ENCODE measurements at regions not wholly inside any gene's neighbourhood (a gene's known extent, or its start where the extent isn't known, plus 50 kb on each side); places are given as distances from the start of the nearest gene placed in this dataset.

- H3K9me3 ChIP-seq (ENCODE audit: control insufficient read depth, insufficient read depth, low read depth, low read length) = no peaks in the 10 kb centered on the region
- H3K4me3 ChIP-seq (replicated peaks in 1 of 4; ENCODE audit: control extremely low read depth in 1 of 4, insufficient read depth in 1 of 4, low read depth in 3 of 4, low read length in 4 of 4) = no peak overlapping the region
- no peaks in the 10 kb centered on the region for H3K4me1 ChIP-seq (ENCODE audit: control insufficient read depth, extremely low read depth, insufficient read depth, low read length)
- H3K79me2 ChIP-seq (ENCODE audit: control insufficient read depth, insufficient read depth, low read length) = no peaks in the 10 kb centered on the region
- H3K36me3 ChIP-seq (ENCODE audit: control insufficient read depth, insufficient read depth, low read length) = no peaks in the 10 kb centered on the region
- no peaks in the 10 kb centered on the region for H4K20me1 ChIP-seq (ENCODE audit: control insufficient read depth, extremely low read depth, insufficient read depth, low read length)
- peak in 1 of 2 donors; percentile 3 for DNase-seq (ENCODE audit: low read depth in 2 of 2)
- no peak overlapping the region for H3K9ac ChIP-seq (ENCODE audit: insufficient read depth, low read length)
- TF ChIP-seq EZH2 (IDR thresholded peaks at IDR 0.05; ENCODE audit: low read length, missing control alignments) (no peak), CTCF (conservative IDR thresholded peaks at IDR 0.05 in 1 of 2, IDR thresholded peaks at IDR 0.05 in 1 of 2; ENCODE audit: low read depth in 1 of 2, low read length in 2 of 2) (no peak)
- no peak overlapping the region for H3K4me2 ChIP-seq (ENCODE audit: extremely low read depth, insufficient read depth, low read length)
- no peaks in the 10 kb centered on the region for H3K27me3 ChIP-seq (ENCODE audit: control insufficient read depth, insufficient read depth, low read length)
- no peak overlapping the region for H2AFZ ChIP-seq (ENCODE audit: low read length)
- no peak overlapping the region for H3K27ac ChIP-seq (ENCODE audit: insufficient read depth, low read length)
Observed at GRCh38 chr4:23483320-23483960, 406.4 kb downstream of the PPARGC1A start.

- no peaks in the 10 kb centered on the region for H4K20me1 ChIP-seq (ENCODE audit: control insufficient read depth, extremely low read depth, insufficient read depth, low read length)
- no peaks in the 10 kb centered on the region for H3K27me3 ChIP-seq (ENCODE audit: control insufficient read depth, insufficient read depth, low read length)
- TF ChIP-seq EZH2 (IDR thresholded peaks at IDR 0.05; ENCODE audit: low read length, missing control alignments) = no peak
- TF ChIP-seq CTCF (conservative IDR thresholded peaks at IDR 0.05 in 1 of 2, IDR thresholded peaks at IDR 0.05 in 1 of 2; ENCODE audit: low read depth in 1 of 2, low read length in 2 of 2) = no peak
- no peak overlapping the region for H3K4me2 ChIP-seq (ENCODE audit: extremely low read depth, insufficient read depth, low read length)
- no peak overlapping the region for H3K9ac ChIP-seq (ENCODE audit: insufficient read depth, low read length)
- no peaks in the 10 kb centered on the region for H3K9me3 ChIP-seq (ENCODE audit: control insufficient read depth, insufficient read depth, low read depth, low read length)
- no peak for DNase-seq (ENCODE audit: low read depth in 2 of 2)
- no peaks in the 10 kb centered on the region for H3K79me2 ChIP-seq (ENCODE audit: control insufficient read depth, insufficient read depth, low read length)
- no peak overlapping the region for H3K4me3 ChIP-seq (replicated peaks in 1 of 4; ENCODE audit: control extremely low read depth in 1 of 4, insufficient read depth in 1 of 4, low read depth in 3 of 4, low read length in 4 of 4)
- H3K4me1 ChIP-seq (ENCODE audit: control insufficient read depth, extremely low read depth, insufficient read depth, low read length) = no peaks in the 10 kb centered on the region
- no peak overlapping the region for H3K27ac ChIP-seq (ENCODE audit: insufficient read depth, low read length)
- no peaks in the 10 kb centered on the region for H3K36me3 ChIP-seq (ENCODE audit: control insufficient read depth, insufficient read depth, low read length)
- H2AFZ ChIP-seq (ENCODE audit: low read length) = no peak overlapping the region
Observed at GRCh38 chr4:23481566-23481965, 408.3 kb downstream of the PPARGC1A start.

DNA sequence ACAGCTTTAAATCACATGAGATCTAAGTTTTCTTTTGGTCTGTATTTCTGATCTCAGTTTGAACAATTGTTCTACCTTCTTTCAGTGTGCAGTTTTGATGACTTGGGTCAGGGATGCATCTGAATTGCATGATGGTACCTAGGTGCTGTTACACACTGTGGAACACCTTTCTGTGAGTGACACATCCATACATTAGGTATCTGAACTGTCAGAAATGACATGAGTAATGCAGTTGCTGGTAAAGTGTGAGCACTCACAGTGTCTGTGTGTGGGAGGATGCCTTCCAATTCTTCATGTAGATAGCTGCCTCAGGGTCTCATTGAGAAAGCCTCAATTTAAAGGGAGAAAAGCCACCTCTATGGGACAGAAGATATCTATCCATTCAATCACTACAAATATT lies 411.9 kb downstream of the PPARGC1A start:
- H3K27me3 ChIP-seq (ENCODE audit: control insufficient read depth, insufficient read depth, low read length) = no peaks in the 10 kb centered on the region
- no peaks in the 10 kb centered on the region for H3K4me1 ChIP-seq (ENCODE audit: control insufficient read depth, extremely low read depth, insufficient read depth, low read length)
- no peak overlapping the region for H3K4me3 ChIP-seq (replicated peaks in 1 of 4; ENCODE audit: control extremely low read depth in 1 of 4, insufficient read depth in 1 of 4, low read depth in 3 of 4, low read length in 4 of 4)
- H4K20me1 ChIP-seq (ENCODE audit: control insufficient read depth, extremely low read depth, insufficient read depth, low read length) = no peaks in the 10 kb centered on the region
- H2AFZ ChIP-seq (ENCODE audit: low read length) = no peak overlapping the region
- H3K4me2 ChIP-seq (ENCODE audit: extremely low read depth, insufficient read depth, low read length) = no peak overlapping the region
- H3K36me3 ChIP-seq (ENCODE audit: control insufficient read depth, insufficient read depth, low read length) = no peaks in the 10 kb centered on the region
- H3K9me3 ChIP-seq (ENCODE audit: control insufficient read depth, insufficient read depth, low read depth, low read length) = no peaks in the 10 kb centered on the region
- H3K79me2 ChIP-seq (ENCODE audit: control insufficient read depth, insufficient read depth, low read length) = no peaks in the 10 kb centered on the region
- no peak for DNase-seq (ENCODE audit: low read depth in 2 of 2)
- H3K27ac ChIP-seq (ENCODE audit: insufficient read depth, low read length) = no peak overlapping the region
- no peak overlapping the region for H3K9ac ChIP-seq (ENCODE audit: insufficient read depth, low read length)
- no peak for TF ChIP-seq CTCF (conservative IDR thresholded peaks at IDR 0.05 in 1 of 2, IDR thresholded peaks at IDR 0.05 in 1 of 2; ENCODE audit: low read depth in 1 of 2, low read length in 2 of 2)
- no peak for TF ChIP-seq EZH2 (IDR thresholded peaks at IDR 0.05; ENCODE audit: low read length, missing control alignments)

All from fibroblast of lung (primary cell).